ENCODE measurements at regions not wholly inside any gene's neighbourhood (a gene's known extent, or its start where the extent isn't known, plus 50 kb on each side); places are given as distances from the start of the nearest gene placed in this dataset.

DNA sequence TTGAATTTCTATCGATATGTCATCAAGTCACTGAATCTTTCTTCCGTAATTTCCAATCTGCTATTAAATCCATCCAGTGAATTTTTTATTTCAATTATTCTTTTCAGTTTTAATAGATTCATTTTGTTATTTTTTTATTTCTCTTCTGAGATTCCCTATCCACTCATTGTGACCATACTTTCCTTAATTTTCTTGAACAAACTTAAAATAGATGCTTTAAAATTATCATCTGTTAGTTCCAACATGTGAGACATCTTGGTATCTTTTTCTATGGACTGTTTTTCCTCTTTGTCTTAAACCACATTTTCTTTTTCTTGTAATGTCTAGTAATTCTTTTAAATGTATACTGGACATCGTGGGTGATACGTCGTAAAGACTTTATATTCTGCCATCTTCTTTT, 236.6 kb upstream of the TLE3 start:
- DNase-seq (ENCODE audit: low spot score) = no peak
- no peak for TF ChIP-seq CTCF (IDR thresholded peaks at IDR 0.05; ENCODE audit: extremely low read depth, missing control alignments)

DNA sequence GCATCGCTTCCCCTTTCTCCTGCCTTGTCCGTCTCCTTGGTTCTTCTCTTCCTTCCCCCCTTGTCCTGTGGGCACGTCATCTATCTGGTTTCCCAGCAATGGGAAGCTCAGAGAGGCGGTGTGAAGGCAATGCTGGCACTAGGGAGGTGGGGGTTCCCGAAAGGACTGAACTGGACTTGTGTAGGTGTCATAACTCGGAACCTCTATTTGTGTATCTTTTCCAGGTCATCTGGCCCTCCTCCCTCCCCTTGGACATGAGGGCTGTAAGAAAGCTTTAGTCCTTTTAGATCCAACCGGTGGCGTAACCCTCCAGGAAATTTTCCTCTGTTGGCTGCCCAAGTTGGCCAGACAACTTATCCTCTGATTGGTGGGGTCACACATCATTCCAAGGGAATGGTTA, 231.5 kb upstream of the TLE3 start:
- DNase-seq (ENCODE audit: low spot score) = no peak
- no peak for TF ChIP-seq CTCF (IDR thresholded peaks at IDR 0.05; ENCODE audit: extremely low read depth, missing control alignments)

DNA sequence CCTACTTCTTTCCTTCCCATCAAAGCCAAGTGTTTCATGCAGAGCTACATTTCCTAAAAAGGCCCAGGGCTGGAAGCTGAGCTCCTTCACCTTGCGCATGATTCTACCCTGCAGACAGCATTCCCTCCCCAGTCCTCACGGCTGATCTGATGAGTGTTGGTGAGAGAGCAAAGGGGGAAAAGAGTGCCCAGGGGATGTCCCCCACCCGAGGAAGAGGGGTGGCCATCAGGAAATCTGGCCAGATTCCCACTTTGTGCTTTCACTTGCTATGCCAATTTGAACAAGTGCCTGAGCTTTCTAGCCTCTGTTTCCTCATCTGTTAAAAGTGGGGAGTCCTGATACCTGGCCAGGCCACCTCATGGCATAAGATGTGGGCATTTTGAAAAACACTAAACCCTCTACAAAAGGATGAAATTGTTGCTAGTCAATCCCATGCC, 231.0 kb upstream of the TLE3 start:
- no peak for DNase-seq (ENCODE audit: low spot score)
- no peak for TF ChIP-seq CTCF (IDR thresholded peaks at IDR 0.05; ENCODE audit: extremely low read depth, missing control alignments)

DNA sequence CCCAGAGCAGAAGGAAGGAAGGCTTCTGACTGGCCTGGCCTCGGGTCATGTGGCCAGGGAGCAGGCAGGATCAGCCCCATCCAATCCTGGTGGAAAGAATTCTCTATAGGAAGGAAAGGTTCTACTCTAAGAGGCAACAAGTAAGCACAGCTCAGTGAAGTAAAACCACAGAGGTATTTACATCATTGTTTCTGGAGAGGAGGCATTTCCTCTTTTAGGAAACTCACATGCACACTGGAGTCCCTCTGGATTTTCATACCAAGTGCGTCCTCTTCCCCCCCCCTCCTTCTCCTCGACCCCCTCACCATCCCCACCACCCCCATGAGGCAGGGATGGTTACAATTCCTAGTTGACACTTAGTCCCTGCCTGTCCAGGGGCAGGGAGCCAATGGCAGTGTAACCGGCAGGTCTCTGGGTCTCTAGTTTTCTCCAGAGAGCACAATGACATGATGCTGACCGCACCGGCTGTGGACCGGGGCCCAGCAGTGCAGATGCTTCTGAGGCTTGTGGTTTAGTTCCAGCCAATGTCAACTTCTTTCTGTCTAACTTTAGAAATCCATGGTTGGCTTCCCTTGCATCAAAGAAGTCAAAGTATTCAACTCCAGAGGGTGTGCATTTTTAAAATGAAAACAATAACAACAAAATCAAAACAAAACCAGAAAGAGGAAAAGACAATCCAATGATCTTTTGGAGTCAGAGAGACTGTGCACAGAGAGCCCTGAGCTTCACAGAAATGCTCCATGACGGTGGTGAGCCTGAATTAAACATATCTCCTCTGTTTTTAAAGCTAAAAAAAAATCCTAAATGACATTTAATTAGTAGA, 230.3 kb upstream of the TLE3 start:
- TF ChIP-seq CTCF (IDR thresholded peaks at IDR 0.05; ENCODE audit: extremely low read depth, missing control alignments) = no peak
- peak; percentile 55 for DNase-seq (ENCODE audit: low spot score)

GRCh38 chr15:70327328-70327855, 229.7 kb upstream of the TLE3 start:
- DNase-seq (ENCODE audit: low spot score) = no peak
- no peak for TF ChIP-seq CTCF (IDR thresholded peaks at IDR 0.05; ENCODE audit: extremely low read depth, missing control alignments)

DNA sequence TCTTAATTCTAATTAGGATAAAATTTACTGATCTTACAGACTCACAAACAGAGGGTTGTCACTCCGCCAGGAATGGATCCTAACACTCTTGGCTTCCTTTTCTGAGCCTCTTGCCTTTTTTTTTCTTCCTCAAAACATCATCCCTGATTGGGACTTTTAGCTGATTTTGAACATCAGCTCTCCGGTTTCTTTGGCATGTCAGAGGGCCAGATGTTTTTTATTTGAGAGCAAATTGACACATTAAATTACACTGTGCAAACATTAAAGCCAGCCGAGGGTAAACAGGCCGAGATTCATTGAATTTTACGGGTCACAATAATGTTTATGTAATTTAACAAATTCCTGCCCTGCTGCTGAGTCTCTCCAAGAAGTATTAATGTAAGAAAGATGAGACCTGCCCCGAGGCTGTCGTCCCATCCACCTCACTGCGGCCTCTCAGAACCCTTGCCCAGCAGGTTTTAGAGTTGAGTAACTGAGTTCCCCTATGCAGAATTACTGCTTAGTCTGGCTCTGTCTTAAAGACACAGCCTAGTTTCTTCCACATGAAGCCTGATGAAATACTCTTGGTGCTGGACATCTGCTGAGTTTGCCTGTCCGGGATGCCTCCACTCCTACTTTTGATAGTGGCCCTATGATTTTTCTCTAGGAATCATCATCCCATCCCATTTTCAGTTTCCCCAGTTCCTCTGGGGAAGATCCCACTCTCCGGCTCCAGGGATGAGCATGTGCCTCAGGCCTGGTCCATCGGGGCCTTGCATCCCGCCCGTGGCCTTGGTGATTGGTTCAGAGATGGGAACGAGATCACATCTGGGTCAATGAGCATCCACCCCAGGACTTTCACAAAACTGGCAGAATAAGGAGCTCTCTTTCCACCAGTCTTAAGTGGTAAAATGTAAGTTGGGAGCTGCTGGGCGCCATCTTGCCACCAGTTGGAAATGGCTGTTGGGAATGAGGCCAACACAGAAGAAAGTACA, 226.6 kb upstream of the TLE3 start:
- DNase-seq (ENCODE audit: low spot score) = no peak
- TF ChIP-seq CTCF (IDR thresholded peaks at IDR 0.05; ENCODE audit: extremely low read depth, missing control alignments) = no peak
